Fibroblast of peridontal ligament (primary cell): ENCODE measurements at regions not wholly inside any gene's neighbourhood (a gene's known extent, or its start where the extent isn't known, plus 50 kb on each side); places are given as distances from the start of the nearest gene placed in this dataset.

ENCODE experiments used
- DNase-seq: peaks from one replicate; pipeline ENCODE4 v3.0.0-alpha.2; 2010; ENCODE audit errors: extremely low read depth

DNA sequence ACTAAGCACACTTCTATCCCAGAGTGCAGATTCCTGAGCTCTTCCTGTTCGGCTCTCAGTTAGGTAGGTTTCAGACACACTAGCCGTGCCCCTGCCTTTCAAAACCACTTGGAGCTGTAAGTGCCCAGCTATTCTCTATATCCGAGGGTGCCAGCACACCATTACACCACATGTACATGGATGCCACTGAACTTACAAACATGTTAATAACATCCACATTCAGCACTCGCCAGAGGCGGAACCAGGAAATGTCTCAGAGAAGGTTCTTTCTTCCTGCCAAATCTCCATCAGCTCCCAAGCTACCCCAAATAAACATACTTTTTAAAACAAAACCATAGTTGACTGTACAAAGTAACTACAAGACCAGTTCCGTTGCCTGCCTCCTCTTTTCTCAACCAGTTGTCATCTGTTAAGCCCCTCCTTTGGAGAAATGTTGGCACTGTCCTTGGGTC, 78.4 kb upstream of the CTTNBP2NL start:
- peak; percentile 14 for DNase-seq

DNA sequence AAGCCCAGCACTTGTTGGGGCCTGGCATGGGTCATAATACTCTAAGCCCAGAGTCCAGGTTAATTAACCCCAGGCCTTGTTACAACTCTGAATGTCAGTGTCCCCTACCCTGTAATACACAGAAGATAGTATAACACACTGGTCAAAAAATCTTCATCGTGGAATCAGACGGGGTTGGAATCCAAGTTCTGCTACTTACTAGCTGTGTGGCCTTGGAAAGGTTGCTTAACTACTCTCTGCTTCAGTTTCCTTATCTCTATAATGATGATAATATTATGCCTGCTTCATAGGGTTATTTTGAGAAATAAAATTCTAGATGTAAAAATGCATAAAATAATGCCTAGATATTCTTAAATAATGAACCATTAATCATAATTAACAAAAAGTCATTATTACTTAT, 77.8 kb upstream of the CTTNBP2NL start:
- no peak for DNase-seq

DNA sequence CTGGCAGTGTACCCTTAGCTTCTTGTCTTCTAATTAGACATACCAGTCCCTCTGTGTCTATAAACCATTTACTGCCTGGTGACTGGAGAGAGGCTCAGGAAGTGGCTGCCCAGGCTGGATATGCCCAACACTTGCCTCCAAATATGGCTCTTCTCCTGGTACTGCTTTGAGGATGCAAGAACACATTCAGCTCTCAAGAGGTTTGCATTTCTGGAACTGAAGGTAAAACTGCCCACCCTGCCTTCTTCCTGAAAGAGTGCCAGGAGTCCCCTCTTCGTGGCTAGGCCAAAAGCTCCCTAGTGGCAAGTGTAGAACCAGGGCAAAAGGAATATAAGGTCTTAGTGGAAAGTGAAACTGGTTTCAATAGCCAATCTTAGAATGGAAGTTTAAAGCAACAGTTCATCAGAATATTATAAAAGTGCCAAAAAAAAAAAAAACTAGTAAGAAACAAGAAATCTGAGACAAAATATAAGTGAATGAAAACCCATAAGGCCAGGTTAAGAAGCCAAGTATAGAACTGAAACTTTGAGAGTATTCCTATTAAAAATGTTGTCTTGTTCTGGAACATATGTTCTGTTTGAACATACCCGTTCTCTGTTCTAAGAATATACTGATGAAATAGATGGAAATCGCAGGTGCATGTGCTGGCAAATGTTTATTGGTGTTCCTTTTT, 77.2 kb upstream of the CTTNBP2NL start:
- no peak for DNase-seq

DNA sequence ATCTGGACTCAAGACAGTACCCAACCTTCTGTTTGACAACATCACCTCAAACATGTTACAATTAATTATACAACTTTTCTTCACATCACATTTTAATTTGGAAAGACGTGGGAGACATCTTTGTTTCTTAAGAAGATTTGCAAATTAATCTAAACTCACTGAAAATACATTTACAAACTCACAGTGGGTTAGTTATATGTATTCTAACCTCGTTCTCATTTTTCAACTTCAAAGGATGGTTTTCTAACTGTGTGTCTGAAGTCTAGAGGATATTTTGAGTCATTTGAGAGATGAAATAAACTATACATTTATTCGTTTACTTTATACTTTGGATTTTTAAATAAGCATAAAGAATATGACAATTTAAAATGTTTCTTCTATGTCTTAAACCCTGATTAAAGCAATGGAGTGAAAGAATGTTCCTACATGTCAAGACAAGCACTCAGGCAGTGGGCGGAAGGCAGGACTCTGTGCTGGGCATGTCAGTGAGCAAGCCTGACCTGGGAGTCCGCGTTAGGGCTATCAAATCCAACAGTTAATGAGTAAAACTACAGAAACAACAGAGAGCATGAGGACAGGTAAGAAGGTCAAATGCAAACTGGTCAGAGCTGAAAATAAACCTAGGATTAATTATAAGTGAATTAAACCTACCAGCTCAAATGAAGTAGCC, 76.5 kb upstream of the CTTNBP2NL start:
- DNase-seq, result no peak

DNA sequence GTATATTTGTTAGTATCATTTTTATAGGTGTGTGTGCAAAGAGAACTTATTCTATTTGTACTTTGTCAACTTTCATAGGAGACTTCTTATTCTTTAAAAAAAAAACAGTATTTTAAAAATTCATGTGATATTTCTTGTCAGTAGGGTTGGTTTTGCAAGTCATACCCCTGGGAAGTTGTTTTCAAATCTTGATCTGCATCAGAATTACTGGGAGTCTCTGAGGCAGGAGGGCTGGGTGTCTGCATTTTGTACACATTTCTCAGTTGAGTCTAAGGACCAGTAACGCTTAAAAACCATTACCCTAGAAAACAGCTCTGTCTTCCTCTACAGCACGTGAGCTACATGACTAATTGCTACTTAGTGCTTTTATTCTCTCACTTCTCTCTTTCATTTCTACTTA, 76.0 kb upstream of the CTTNBP2NL start:
- DNase-seq, result no peak

DNA sequence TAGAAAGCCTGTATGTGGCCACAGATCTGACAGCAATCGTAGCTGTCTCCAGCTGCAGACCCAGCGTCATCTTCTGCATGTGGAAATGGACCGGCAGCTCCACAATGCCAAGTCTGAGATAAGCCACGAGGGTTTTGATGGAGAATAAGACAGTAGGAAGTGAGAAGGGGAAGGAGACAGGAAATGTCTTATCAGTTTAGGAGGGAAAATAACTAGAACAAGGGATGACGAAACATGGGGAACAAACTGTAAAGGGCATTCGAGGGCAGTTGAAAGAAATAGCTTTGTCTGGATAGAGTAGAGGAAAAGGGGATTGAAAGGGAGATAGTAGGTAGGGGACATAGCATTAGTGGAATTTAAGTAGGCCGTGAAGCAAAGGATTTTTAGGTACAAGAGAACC, 74.0 kb upstream of the CTTNBP2NL start:
- no peak for DNase-seq

DNA sequence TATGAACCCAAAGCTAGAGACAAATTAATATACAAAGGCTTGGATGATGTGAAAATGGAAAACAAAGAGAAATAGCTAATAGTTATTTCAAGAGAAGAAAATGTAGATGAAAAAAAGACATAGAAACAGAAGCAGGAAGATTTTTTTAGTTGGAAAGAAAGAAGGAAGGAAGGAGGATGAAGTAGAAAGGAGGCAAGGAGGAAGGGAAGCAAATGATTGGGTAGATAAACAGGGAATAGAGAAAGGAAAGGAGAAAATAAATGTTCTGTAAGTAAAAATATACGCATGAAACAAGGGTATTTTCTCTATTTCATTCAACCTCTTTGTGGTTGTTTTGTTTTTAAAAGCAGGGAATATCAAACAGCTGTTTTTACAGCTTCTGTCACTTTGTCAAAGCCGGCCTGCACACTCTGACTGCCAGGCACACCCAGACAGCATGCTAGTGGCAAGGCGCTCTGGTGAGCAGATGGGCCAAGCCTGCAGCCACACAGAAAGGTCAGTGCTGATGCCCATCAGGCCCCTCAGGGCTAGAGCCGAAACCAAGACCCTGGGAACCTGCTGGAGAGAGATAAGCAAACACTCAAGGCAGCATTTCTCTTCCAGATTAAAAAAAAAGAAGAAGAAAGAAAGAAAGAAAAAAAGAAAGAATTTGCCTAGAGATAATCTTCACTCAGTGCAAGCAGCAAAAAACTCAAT, 72.9 kb upstream of the CTTNBP2NL start:
- DNase-seq, result no peak

DNA sequence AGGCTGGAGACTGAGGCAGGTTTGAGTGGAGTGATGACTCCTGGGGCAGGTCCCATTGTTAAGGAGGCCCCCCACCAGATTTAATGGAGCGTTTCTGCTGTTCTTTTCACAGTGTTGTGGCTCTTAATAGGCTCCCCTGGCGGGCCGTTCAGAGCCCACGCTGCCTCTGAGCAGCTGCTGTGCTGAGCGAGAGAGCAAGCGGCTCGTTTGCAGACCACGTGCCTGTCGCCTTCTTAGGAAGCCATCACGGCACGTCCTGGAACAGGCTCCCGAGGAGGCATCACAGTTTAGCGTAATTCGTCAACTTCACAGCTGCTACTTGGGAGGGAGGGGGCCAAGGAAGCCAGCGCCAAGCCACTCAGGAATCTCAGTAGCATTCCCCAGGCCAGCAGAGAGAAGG, 70.5 kb upstream of the CTTNBP2NL start:
- DNase-seq, result no peak

DNA sequence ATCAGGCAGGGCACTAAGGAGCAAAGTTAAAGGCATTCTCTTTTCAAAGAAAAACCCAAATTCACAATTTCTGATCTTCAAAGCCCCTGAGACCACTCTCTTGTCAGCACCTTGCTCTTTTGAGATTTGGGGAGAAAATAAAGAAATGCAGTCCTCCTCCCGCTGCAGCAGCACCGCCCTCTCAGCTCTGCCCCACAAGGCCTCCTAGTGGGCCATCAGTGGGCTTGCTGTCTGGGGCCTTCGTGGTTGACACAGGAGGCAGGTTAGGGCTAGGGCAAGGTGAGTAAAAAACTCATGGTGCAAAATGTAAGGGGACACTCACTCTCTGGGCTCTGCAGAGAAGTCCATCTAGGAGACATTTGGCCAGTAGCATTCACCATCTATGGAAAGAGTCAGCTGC, 67.4 kb upstream of the CTTNBP2NL start:
- no peak for DNase-seq

DNA sequence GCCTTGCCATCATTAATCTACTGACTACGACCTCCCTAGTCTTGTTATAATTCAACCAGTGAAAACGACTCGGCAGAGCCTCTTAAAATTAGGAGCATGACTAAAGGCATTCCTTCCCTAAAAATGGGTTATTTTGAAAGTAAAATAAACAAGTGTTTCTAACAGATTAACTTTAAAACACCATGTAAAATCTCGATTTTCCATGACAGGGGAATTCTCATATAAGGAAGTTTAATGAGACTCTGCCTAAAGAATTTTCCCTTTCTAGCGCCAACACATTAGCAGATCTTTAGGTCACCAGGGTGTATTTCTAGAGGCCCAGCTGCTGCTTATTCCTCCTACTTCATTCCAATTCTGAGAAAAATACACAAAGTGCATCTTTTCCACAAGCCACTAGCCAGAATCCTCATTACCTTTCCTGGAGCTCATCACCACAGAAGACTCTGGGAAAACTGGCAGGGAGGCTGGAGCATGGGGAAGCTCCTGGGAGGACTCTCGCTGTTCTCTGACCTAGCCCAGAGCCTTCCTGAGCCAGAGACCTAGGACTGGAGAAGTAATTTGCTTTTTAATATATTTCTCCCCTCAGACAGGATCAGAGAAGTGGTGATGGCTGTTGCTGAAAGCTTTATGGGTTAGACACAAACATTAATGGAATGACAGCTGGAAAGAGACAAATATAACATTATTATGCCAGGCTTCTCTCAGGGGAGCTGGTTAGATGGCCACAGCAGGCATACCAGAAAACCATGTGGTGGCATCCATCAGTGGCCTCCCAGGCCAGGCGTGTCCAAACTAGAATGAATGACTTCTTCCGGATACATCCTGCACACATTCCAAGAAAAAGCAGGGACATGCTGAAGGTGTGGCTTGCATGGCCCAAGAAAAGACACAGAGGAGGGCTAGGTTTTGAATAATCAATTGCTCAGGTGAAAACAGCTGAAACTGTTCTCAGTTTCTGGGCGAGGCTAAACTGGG, 63.6 kb upstream of the CTTNBP2NL start:
- DNase-seq, result no peak

DNA sequence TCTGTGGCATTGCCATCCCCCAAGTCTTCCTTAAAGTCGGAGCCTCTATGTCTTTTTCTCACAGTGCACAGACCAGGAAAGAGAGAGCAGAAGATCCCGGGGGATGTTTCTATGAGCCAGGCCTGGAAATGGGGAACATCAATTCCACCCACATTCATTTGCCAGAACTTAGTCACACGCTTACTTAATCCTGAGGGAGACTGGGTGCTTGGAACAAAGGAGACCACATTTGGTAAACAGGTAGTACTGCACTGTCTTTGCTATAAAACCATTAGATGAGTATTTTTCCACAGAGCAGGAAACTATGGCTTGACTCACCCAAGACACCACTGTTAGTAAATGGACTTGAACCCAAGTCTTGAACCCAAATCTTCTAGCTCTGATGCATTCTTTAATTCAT, 60.7 kb upstream of the CTTNBP2NL start:
- no peak for DNase-seq

DNA sequence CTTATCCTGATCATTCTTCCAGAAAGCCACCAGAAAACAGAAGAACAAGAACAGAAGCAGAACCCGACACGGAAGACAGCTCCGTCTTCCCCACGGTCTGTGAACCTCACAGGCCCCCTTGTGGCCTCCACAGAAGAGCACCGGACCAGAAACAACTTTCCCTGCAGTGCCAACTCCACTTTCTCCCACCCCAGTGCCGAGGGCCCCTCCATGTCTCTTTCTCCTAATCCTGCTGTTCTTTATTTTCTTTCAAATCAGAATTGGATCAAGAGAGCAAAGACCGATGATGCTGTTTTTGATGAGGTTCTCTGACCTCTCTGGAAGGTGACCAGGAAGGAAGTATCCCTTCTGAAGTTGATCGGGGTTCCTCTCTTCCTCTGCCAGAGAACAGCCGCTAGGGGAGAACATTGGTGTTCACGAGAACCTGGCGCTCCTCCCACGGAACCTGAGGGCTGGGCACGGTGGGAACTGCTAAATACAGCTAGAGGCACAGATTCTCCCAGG, 58.9 kb upstream of the CTTNBP2NL start:
- peak; percentile 55 for DNase-seq

DNA sequence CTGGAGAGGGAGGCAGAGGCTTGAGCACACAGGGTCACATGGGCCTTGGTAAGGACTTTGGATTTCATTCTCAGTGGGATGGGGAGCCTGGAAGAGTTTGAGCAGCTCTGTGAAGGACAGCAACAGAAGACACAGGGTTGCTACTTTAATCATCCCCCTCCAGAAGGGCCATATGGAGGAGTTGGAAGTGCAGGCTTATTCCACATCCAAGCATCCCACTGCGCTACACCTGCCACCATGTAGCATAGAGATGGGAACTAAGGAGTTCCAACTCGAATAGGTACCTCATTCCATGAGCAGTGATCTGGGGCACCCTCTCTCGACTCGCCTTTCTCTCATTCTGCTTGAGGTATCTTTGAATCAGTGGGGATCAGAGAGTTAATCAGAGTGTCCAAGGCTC, 54.0 kb upstream of the CTTNBP2NL start:
- DNase-seq, result no peak

DNA sequence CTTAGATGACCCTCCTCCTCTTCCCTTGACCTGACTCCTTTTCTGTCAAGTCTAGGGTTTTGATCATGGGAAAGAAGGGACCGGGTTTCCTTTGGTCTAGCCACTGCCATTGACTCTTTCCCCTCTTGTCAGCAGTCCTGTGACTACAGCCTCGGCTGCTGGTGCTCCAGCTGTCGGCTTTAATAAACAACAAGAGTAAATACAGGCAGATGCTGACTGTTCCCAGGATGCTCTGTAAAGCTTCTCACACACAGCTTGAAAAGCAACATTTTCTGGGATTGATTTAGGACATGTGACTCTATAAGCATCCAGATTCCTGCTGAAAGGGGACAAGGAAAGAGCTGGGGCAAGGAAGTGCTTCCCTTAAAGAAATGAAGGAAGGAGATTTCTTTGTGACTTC, 53.5 kb upstream of the CTTNBP2NL start:
- DNase-seq, result no peak

DNA sequence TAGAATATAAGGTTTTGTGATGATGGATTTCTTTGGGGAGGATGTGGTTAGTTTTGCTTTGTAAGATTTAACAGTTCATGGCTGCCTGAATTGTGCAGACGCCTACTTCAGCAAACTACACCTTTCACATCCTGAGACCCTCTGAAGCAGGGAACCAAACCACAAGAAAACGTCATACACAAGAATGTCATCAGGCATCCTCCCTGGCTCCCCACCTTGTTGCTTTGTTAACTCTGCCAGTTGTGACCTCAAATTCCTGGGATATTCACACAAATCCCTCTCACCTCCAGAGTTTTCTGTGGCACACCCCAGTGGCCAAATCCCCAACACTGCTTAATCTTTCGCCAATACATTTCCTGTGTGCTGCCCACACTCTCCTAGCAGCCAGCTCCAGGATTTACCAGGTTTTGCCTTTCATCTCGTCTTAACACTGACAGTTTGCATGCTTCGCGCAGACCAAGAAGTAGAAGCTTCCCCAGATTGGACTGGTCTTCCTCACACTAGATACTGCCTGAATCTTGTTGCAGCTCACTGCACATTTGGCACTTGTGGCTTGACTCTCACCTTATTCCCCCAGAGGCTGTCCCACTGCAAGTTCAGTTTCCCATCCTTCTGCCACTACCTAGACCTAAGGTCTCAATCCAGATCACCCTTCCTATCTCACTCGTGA, 51.1 kb upstream of the CTTNBP2NL start:
- DNase-seq, result no peak
